NCI-H524 treated with DMSO at 0.1 percent for 48 hours (cell line): ENCODE measurements at regions not wholly inside any gene's neighbourhood (a gene's known extent, or its start where the extent isn't known, plus 50 kb on each side); places are given as distances from the start of the nearest gene placed in this dataset.

Experiments used
- DNase-seq: peaks from one replicate; lab custom pipeline; 2025; lab: John Stamatoyannopoulos, UW

DNA sequence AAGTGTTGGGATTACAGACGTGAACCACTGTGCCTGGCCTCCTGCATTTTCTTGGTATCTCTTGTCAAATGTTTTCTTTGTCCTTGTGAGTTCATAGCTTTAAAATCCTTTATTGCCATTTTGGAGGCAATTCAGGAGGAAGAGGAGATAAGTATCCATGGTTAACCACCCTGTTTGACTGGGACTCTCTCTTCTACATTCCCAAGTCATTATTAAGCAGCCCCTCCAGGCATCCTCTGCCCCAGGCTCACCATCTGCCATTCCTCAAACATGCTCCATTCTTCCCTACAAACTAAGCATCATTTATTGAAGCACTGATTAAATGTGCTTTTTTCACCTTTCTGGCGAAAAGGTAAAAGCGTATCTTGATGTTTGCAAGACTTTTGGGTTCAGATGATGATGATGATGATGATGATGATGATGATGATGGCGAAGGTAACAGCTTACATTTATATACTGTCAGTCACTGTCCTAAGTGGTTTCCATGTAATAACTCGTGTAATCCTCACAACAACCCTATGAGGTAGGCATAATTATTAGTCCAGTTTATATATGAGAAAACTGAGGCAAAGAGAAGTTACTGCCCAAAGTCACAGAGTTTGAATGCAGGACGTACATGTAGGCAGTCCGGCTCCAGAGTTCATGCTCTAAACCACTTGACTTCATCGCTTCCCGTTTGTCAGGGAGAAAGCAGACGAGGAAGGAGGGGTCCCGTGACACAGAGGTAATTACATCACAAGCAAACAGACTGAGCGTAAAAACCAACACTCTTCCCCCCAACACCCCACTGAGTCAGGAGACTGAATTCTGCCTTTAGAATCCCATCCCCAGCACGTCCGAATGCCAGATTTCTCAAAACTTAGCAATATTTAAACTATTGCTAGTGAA is 69.7 kb upstream of the ACKR3 start:
- no peak for DNase-seq

DNA sequence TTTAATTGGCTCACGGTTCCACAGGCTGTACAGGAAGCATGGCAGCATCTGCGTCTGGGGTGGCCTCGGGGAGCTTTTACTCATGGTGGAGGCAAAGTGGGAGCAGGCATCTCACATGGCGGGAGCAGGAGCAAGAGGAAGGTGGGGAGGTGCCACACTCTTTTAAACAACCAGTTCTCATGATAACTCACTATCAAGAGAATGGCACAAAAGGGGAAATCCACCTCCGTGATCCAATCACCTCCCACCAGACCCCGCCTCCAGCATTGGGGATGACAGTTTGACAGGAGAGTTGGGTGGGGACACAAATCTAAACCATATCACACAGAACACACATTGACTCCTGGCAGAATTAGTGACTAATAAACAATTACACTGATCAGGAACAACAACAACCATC is 68.6 kb upstream of the ACKR3 start:
- DNase-seq, result no peak

DNA sequence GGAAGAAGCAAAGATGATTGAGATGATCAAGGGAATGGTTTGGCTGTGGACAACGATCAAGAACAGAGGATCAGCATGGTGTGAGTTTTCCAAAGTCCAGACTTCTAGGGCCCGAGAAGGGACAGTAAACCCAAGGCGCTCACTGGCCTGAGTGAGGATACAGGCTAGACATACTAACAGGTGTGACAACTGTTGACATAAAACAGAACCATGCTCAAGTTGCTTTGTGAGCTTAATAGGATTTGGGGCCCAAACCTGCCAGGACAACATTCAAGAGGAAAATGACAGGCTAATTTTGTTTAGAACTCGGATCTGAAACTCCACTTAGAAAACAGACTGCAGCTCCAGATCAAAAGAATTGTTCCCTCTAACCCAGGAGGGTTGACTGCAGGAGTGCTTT is 68.1 kb upstream of the ACKR3 start:
- no peak for DNase-seq

DNA sequence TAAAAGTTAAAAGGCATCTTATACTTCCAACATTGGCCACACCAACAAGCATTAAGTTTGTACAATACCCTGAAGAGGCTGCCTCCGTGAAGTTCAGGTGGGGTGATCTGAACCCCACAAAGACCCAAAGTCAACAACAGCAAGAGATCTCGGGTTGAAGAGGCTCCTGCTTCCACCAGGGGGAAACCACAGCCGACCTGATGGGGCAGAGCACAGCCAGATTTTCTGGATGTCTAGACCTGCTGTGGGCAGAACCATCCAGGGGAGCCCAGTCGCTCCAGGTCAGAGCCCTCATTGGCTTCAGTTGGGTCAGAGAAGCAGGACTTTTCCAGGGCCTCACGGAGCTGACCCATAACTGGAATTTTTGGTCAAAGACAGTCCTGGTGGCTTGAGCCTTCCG is 66.5 kb upstream of the ACKR3 start:
- DNase-seq, result no peak

DNA sequence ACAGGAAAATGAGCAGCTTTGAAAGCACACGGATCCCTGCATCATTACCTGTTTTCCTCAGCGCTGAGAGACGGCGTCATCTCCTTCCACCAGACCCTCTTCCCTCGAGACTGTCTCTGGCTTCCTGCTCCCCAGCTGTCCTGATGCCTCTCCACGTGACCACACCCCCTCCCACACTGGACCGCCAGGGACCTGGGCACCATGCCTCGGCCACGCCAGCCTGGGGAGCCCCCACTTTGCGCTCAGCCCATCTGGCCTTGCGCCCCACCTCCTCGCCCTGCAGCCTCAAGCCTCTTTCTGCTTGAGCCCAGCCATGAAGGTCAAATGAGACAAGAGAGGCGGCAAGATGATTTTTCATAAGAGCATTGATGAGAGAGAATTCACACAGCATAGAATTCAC is 66.0 kb upstream of the ACKR3 start:
- no peak for DNase-seq

DNA sequence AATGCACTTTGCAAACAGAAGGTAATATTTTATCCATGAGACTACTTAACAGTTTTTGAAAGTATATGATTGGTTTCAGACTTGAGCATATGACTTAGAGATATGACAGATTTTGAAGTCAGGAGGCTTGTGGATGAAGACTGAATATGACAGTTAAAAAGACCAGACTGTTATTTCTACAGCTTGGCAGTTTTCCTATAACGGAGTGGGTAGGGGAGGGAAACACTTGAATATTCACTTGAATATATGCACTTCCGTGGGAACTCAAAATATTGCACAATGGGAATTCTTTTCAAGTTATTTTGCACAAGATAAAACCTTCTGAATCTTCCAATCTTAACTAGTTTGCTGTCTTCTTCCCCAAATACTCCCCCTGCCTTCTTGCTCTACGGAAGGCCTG is 64.6 kb upstream of the ACKR3 start:
- no peak for DNase-seq

DNA sequence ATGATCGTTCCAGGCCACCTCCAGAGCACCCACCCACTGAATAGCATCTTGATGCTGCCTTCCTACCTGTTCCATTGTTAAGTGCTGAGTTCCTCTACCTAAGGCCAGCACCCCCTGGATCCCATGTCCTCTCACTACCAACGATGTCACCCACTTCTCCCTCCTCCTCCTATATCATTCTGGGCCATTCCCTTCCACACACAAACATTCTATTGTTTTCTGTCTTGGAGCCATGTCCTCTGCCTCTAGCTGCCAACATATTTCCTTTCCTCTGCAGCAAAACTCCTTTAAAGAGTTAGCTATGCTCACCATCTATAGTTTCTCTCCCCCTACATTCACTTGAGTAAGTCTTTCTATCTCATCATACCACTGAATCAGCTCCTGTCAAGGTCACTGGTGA is 64.0 kb upstream of the ACKR3 start:
- DNase-seq, result no peak

DNA sequence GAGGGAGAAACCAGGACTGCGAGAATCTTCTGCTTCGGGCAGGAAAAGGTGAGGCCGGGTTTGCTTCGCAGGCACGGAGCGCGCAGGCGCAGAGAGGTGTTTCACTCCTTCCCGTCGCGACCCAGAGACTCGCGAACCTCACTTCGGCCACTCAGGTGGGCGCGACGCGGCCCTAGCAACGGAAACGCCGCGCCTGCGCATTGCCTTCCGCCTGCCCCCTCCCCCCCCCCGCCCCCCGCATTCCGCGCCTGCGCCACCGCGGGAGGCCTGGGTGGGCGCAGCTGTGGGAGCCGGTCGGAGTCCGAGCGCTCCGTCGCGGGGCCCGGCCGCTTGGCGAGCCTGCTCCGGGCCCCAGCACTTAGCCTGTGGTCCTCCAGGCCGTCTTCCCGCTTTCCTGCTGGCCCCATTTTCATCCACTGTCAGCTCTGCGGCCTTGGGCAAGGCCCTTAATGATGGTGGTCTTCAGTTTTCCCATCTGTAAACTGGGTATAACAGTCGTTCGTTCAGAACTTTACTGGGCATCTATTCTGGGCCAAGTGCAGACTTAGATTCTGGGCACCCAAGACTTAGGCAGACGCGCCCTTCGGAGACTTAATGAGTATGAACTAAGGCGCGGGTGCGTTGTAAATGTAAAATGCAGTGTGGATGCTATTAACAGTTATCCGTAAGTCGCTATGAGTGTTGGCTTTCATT is 62.1 kb upstream of the ACKR3 start:
- peak; percentile 21 for DNase-seq

DNA sequence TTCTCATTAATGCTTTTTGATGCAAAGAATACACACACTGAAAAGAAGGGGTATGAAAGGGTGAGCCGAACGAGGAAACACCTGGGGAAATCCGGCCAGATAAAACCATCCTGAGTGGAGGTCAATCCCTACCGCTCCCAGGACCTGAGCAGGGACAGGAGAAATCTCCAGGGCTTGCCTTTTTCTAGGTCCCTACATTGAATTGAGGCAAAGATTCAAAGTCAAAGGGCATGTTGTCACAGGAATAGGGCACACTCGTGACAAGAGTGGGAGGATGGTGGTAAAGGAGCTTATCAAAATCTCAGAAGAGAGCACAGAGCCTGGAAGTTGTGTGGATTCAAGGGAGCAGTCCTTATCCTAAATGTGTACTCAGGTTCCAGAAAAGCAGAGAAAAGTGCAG is 61.2 kb upstream of the ACKR3 start:
- DNase-seq, result no peak

DNA sequence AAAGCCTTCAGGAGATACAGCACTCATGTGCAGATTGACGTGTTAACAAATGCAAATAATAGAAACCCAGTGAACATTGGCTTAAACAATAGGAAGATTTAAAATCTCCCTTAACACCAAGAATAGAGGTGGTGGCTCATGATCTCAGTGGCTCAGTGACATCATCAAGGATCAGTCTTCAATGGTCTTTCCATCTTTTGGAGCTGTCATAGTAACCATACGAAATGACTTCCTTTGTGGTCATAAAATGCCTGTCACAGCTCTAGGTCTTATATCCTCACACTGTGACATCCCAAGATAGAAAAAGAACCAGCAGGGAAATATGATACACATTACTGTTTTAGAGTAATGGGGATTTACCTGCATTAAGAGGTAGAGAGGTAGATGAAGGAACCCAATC is 59.6 kb upstream of the ACKR3 start:
- no peak for DNase-seq

DNA sequence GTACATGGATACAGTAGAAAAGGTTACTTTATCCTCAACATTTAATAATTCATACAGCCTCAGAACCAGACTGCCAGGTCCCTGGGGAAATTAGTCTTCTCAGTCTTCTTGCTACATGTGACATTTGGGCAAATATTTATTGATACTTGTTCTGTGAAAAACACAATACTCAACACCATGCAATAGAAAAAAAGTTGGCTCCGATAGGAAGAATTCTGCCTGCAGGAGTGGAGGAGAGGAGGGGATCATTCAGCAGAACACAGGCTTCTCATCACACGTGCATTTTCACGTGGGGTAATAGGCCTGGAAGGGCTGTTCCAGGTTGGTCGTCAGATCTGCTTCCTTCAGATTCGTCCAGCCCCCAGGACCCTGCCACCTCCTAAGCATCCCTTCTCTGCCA is 58.4 kb upstream of the ACKR3 start:
- DNase-seq, result no peak

DNA sequence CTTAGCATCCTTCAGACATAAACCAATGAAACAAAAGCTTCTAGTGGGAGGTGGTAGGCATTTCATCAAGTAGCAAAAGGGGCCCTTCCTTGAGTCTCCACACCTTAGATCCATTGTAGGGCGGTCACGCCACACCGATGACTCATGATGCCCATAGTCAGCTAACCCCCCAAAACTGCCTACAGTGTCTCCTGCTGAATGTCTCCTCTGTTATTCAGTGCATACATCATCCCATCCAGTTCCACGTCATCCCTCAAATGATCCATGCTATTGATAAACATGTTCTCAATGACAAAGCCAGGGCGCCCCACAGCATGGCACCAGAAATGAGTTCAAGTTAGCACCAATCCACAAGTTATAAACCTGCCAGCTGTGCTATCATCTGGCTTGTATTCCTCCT is 57.4 kb upstream of the ACKR3 start:
- no peak for DNase-seq

DNA sequence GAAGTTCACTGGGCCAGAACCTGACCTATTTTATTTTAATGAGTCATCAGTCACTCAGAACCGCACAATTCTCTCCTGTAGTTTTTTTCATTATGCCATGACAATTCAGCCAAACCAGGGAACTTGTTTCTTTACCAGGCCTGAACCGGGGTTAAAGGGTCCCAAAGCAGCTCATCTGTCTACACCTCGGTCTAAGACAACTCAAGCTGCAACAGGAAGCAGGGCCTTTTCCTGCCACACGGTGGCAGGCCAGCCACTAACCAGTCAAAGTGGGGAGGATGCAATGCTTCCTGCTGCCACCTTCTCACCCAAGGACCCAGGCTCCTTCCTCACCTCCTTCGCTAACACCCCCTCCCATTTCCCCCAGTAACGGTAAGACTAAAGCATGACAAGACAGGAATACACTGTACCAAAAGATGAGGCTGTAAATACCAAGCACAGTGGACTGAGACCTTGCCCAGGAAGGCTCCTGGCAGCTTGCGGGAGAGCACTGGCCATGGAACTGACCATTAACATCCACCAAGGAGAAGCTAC is 56.7 kb upstream of the ACKR3 start:
- peak; percentile 19 for DNase-seq

DNA sequence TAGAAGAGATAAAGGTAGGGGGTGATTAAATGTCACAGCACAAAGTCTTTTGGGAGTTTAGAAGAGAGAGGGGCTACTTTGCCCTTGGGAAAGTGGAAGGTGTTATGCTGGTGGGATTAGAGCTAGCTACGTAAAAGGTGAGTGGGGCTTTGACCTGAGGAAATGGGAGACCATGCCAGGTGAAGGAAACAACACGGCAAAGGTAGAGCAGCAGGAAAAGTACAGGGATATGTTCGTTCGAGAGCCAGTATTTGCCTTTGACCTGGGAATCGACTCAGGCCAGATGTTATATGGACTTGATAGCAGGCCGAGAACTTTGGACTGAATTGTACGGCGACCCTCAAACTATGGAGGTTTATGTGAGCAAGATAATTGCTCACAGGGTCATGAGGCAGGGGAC is 55.7 kb upstream of the ACKR3 start:
- DNase-seq, result no peak

DNA sequence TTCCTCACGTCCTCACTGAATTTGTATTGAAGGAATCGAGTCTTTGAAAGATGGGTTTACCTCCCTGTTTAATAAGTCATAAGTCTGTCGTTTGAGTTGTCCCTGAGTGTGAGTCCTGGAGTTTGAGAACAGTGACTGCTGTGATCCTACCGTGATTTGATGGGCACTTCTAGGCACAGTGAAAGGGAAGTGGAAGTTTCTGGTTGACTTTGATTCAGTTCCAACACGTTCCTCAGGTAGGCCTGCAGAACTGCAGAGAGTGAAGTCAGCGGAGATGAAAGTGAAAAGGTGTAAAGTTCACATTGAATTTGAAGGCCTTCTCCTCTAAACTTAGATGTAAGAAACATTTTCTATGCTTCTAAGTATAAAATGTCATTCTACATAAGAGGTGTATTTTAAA is 52.9 kb upstream of the ACKR3 start:
- DNase-seq, result no peak

DNA sequence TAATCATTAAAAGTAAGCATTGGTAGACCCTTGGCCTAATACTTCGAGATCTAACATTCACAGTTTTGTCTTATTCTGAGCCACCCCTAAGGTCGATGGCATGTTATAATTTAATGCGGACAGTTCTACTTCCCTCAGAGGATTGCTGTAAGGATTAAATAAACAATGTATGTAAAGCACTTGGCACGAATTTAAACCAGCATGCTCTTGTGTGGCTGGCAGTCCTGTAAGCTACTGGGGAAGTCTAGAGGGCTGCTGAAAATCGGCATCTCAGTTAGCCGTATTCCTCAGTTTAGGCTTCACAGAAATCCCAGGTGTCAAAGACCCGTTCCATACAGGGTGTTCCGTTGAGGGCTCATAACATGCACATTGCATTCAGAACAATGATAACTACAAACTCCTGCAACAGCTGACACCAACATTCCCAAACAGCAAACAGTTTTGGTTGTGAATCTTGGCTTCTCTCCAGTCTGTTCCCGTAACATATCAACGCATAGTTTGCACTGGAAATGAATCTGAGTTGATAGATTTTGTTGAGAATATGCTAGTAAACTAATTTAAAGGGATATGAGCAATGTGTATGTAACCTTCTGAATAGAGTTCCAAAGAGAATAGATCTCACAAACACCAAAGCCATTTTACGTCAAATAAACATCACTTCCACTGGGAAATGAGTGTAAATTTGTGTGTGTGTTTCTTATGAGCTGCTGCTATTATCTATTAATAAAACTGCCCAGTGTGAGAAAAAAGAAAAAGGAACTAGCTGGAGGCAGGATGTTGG is 52.2 kb upstream of the ACKR3 start:
- no peak for DNase-seq
